T-helper 1 cell treated with Interleukin-12 subunit alpha and Interleukin-12 subunit beta and Interleukin-4 antibody, amounts not matched to agents 30 μg/mL and 1 μg/mL, for 36 hours (primary cell): ENCODE measurements at regions not wholly inside any gene's neighbourhood (a gene's known extent, or its start where the extent isn't known, plus 50 kb on each side); places are given as distances from the start of the nearest gene placed in this dataset.

Experiments
- H3K27ac Mint-ChIP-seq: one replicate; pipeline ENCODE4 v1.8.0; 2021; ENCODE audit warnings: mild to moderate bottlenecking, mixed read lengths
- H3K27me3 Mint-ChIP-seq: one replicate; pipeline ENCODE4 v1.8.0; 2021; ENCODE audit warnings: low read depth, mixed read lengths
- H3K36me3 Mint-ChIP-seq: one replicate; pipeline ENCODE4 v1.8.0; 2021; ENCODE audit warnings: low read depth, mixed read lengths
- H3K4me1 Mint-ChIP-seq: one replicate; pipeline ENCODE4 v1.8.0; 2021; ENCODE audit warnings: low read depth, mixed read lengths
- H3K4me3 Mint-ChIP-seq: one replicate; pipeline ENCODE4 v1.8.0; 2021; ENCODE audit warnings: mild to moderate bottlenecking, moderate library complexity, mixed read lengths
- H3K9me3 Mint-ChIP-seq: one replicate; pipeline ENCODE4 v1.8.0; 2021; ENCODE audit warnings: mixed read lengths

DNA sequence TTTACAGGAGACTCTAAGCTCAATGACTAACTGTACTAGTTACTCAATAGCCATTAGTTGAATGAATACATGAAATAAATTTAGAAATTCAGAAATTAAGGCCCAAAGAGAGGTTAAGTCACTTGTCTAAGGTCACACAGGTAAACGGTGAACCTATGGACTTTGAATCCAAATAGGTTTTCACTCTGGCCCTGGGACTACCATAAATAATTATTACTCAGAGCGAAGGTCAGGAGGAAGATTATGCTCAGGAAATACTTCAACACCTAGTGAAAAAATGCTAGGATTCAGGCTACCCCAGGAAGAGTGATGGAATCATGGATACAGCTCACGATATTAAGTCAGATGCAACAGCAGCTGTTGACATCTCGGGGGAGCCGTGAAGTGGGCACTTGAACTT is 417.4 kb downstream of the GABRG2 start:
- Mint-ChIP-seq H3K36me3 (no peaks in the 10 kb centered on the region), H3K4me1 (no peaks in the 10 kb centered on the region), H3K9me3 (peaks cover 5% of the 10 kb centered on the region), H3K4me3 (no peak overlapping the region), H3K27ac (no peak overlapping the region), H3K27me3 (no peaks in the 10 kb centered on the region)

DNA sequence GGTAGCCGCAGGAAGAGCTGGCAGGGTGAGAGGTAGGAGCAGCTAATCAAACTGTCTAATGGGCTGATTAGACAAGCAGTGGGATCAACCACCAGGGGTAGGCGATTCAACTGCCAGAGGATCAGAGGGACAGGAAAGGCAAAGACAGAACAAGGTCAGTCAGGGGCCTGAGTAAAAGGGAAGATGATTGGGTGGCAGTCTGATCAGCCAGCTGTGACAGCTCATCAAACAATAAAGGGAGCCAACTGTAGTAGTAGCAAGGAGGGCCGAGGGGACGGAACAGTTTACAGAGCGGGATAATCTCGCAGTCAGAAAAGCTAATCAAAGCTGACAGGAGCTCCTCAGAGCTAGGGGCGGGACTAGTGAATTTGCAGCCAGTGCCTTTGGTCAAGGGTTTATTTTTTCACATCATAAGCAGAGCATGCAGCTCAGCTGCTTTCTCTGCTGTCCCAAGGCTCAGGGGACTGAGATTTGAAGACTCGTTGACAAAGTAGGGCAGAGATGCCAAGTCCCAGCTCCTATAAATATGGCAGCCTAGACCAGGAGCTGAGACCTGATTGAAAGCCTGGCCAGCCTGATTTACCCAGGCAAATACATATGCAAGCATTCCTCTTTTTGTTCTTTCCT is 418.2 kb downstream of the GABRG2 start:
- H3K36me3 Mint-ChIP-seq: no peaks in the 10 kb centered on the region
- H3K27ac Mint-ChIP-seq: no peak overlapping the region
- no peaks in the 10 kb centered on the region for H3K4me1 Mint-ChIP-seq
- peaks cover 5% of the 10 kb centered on the region for H3K9me3 Mint-ChIP-seq
- no peaks in the 10 kb centered on the region for H3K27me3 Mint-ChIP-seq
- no peak overlapping the region for H3K4me3 Mint-ChIP-seq

GRCh38 chr5:162487528-162488525 is 420.3 kb downstream of the GABRG2 start:
- Mint-ChIP-seq H3K4me1 (no peaks in the 10 kb centered on the region), H3K27ac (no peak overlapping the region), H3K9me3 (peaks cover 5% of the 10 kb centered on the region), H3K4me3 (no peak overlapping the region), H3K27me3 (no peaks in the 10 kb centered on the region), H3K36me3 (no peaks in the 10 kb centered on the region)

DNA sequence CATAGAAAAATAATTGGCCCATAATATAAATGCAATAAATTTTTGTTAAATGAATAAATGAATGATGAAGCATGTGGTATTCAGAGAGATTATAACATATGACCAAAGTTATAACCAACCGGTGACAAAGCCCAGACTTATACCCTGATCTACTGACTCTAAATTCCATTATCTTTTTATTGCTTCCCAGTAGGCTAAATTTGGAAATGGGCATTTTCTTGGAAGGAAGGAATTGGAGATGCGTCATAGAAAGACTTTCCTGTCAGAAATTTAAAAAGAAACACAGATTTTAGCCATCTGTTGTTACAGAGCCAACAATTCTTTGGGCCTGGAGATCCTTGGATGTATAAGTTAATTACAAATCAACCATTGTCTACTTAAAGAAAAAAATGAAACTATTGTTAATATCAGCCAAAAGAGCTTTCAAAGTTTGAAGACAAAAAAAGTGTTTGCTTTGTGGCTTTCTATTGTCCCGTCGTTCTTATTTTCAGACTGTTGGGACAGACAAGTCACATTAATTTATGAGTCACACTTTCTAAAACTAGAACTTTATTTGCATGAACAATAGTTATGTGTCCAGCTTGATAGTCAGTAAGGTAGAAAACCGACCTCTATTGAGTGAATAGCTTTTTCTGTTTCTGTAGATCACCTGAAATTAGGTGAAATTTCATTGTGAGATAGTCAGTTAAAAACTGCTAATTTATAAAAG is 428.7 kb downstream of the GABRG2 start:
- Mint-ChIP-seq H3K4me1 (no peaks in the 10 kb centered on the region), H3K4me3 (no peak overlapping the region), H3K9me3 (peaks cover 11% of the 10 kb centered on the region), H3K27me3 (no peaks in the 10 kb centered on the region), H3K36me3 (no peaks in the 10 kb centered on the region), H3K27ac (no peak overlapping the region)

DNA sequence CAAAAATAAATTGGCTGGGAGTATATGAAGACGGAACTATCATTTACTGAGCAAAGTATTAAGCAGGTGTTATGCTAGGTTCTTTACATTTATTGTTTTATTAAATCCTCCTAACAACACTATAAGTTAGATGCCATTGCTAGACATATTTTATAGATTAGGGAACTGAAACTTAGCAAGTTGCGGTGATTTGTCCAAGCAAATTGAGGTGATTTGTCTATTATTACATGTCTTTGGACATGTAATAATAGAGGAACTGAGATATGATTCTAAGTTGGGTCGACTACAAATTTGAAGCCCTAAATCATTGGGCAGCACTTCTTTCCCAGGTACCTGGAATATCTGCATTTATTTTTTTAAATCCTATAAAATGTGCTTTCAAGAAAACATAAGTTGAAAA is 429.9 kb downstream of the GABRG2 start:
- no peaks in the 10 kb centered on the region for H3K36me3 Mint-ChIP-seq
- no peaks in the 10 kb centered on the region for H3K4me1 Mint-ChIP-seq
- H3K27ac Mint-ChIP-seq: no peak overlapping the region
- peaks cover 15% of the 10 kb centered on the region for H3K9me3 Mint-ChIP-seq
- H3K27me3 Mint-ChIP-seq: no peaks in the 10 kb centered on the region
- H3K4me3 Mint-ChIP-seq: no peak overlapping the region

- Mint-ChIP-seq H3K9me3 (peaks cover 17% of the 10 kb centered on the region), H3K36me3 (no peaks in the 10 kb centered on the region), H3K27ac (no peak overlapping the region), H3K4me1 (no peaks in the 10 kb centered on the region), H3K27me3 (no peaks in the 10 kb centered on the region), H3K4me3 (no peak overlapping the region)
Observed at GRCh38 chr5:162502780-162503179, 435.2 kb downstream of the GABRG2 start.

- H3K36me3 Mint-ChIP-seq: no peaks in the 10 kb centered on the region
- no peak overlapping the region for H3K4me3 Mint-ChIP-seq
- H3K27ac Mint-ChIP-seq: no peak overlapping the region
- no peaks in the 10 kb centered on the region for H3K27me3 Mint-ChIP-seq
- no peaks in the 10 kb centered on the region for H3K4me1 Mint-ChIP-seq
- H3K9me3 Mint-ChIP-seq: peaks cover 17% of the 10 kb centered on the region
Observed at GRCh38 chr5:162503796-162504195, 436.2 kb downstream of the GABRG2 start.

GRCh38 chr5:162512935-162513565 is 445.5 kb downstream of the GABRG2 start:
- H3K9me3 Mint-ChIP-seq: peaks cover 4% of the 10 kb centered on the region
- H3K27ac Mint-ChIP-seq: no peak overlapping the region
- H3K27me3 Mint-ChIP-seq: no peaks in the 10 kb centered on the region
- H3K36me3 Mint-ChIP-seq: no peaks in the 10 kb centered on the region
- no peaks in the 10 kb centered on the region for H3K4me1 Mint-ChIP-seq
- H3K4me3 Mint-ChIP-seq: no peak overlapping the region

- no peaks in the 10 kb centered on the region for H3K36me3 Mint-ChIP-seq
- H3K4me1 Mint-ChIP-seq: no peaks in the 10 kb centered on the region
- H3K9me3 Mint-ChIP-seq: peaks cover 4% of the 10 kb centered on the region
- no peak overlapping the region for H3K27ac Mint-ChIP-seq
- no peak overlapping the region for H3K4me3 Mint-ChIP-seq
- no peaks in the 10 kb centered on the region for H3K27me3 Mint-ChIP-seq
Observed at GRCh38 chr5:162514116-162514515, 446.5 kb downstream of the GABRG2 start.

GRCh38 chr5:162520878-162521277 is 453.3 kb downstream of the GABRG2 start:
- peaks cover 12% of the 10 kb centered on the region for H3K9me3 Mint-ChIP-seq
- H3K4me3 Mint-ChIP-seq: no peak overlapping the region
- no peaks in the 10 kb centered on the region for H3K4me1 Mint-ChIP-seq
- no peaks in the 10 kb centered on the region for H3K27me3 Mint-ChIP-seq
- no peak overlapping the region for H3K27ac Mint-ChIP-seq
- H3K36me3 Mint-ChIP-seq: no peaks in the 10 kb centered on the region

DNA sequence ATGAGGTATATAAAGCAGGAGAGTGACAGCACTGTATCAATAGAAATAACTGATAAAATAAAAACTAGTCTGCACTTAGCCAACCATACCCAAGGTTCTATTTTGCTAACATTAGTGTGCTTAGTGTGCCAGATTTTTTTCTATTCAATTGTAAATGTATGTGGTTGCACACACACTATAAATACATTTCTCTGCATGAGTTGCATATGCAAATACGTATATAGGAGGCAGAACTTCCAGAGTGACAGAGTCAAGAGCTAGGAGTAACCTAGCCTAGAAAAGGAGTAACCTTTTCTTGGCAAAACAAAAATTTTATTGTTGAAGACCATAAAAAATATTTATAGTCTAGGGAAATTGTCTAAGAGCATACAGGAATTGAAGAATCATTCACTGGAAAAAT is 461.6 kb downstream of the GABRG2 start:
- H3K9me3 Mint-ChIP-seq: peaks cover 22% of the 10 kb centered on the region
- H3K27me3 Mint-ChIP-seq: no peaks in the 10 kb centered on the region
- no peak overlapping the region for H3K27ac Mint-ChIP-seq
- no peaks in the 10 kb centered on the region for H3K36me3 Mint-ChIP-seq
- no peaks in the 10 kb centered on the region for H3K4me1 Mint-ChIP-seq
- H3K4me3 Mint-ChIP-seq: no peak overlapping the region

DNA sequence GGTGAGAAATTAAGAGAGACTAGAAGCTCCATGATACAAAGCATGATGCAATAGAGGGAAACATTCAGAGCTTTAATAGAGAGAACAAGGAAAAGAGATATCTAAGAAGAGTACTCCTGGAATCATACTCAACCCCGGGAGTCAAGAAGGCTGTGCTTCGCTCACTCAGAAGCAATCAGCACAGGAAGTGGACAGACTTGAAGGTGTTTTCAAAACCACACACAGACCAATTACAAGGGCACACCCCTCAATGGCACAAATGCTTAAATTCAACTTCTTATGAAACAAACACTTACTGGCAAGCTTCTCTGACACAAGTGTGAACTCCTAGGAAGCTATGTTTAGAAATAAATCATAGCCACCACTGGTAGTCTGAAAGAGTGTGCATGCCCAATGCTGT is 462.3 kb downstream of the GABRG2 start:
- no peaks in the 10 kb centered on the region for H3K27me3 Mint-ChIP-seq
- H3K4me1 Mint-ChIP-seq: no peaks in the 10 kb centered on the region
- no peaks in the 10 kb centered on the region for H3K36me3 Mint-ChIP-seq
- H3K4me3 Mint-ChIP-seq: no peak overlapping the region
- H3K27ac Mint-ChIP-seq: no peak overlapping the region
- H3K9me3 Mint-ChIP-seq: peaks cover 17% of the 10 kb centered on the region

DNA sequence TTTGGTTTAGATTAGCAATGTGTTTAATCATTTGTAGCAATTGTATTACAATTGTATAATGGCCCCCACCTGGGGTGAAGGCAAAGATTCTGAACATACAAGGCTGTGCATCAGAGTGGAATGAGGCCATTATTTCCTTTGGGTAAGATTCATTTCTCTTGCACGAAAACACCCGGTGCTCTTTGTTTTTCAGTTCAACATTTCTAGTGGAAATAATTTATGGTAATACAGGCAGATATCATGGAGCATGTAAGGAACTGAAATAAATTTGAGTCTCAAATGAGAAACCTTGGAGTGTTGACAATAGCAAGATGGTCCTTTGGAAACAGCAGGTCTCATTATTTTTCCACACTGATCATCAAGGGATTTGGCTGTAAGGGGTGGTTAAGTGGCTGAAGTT is 475.9 kb downstream of the GABRG2 start:
- H3K27ac Mint-ChIP-seq: no peak overlapping the region

GRCh38 chr5:162544905-162545304 is 477.3 kb downstream of the GABRG2 start:
- no peaks in the 10 kb centered on the region for H3K36me3 Mint-ChIP-seq
- H3K27ac Mint-ChIP-seq: no peak overlapping the region
- no peak overlapping the region for H3K4me3 Mint-ChIP-seq
- peaks cover 17% of the 10 kb centered on the region for H3K9me3 Mint-ChIP-seq
- no peaks in the 10 kb centered on the region for H3K4me1 Mint-ChIP-seq
- no peaks in the 10 kb centered on the region for H3K27me3 Mint-ChIP-seq

More for the DNA sequence above, 475.9 kb downstream of the GABRG2 start:
- H3K27me3 Mint-ChIP-seq: no peaks in the 10 kb centered on the region
- no peak overlapping the region for H3K4me3 Mint-ChIP-seq
- no peaks in the 10 kb centered on the region for H3K4me1 Mint-ChIP-seq
- no peaks in the 10 kb centered on the region for H3K36me3 Mint-ChIP-seq
- peaks cover 9% of the 10 kb centered on the region for H3K9me3 Mint-ChIP-seq
